HepG2 (cell line): ENCODE measurements at regions not wholly inside any gene's neighbourhood (a gene's known extent, or its start where the extent isn't known, plus 50 kb on each side); places are given as distances from the start of the nearest gene placed in this dataset.
"Not testable (repeated sequence)": the region's sequence is repeated elsewhere in the genome, so short reads cannot be mapped to it uniquely, and the experiment has no call there.

Source experiments
- ATAC-seq: fragments of 200-7000 bp; cut with Tn5 transposase; 3 replicates; pipeline ENCODE4 v1.9.1; 2020; ENCODE audit warnings: mild to moderate bottlenecking, moderate library complexity
- BruUV-seq: library from RNA; stranded (reverse); fragments of 400-500 nt; replicated peaks from 2 replicates; lab custom pipeline; 2021; lab: Mats Ljungman, UMichigan
- CTCF ChIA-PET: fragments of 300-600 bp; formaldehyde crosslinking; extraction: SDS; loops from one replicate; lab custom pipeline; 2021; ENCODE audit warnings: low total read pairs, inconsistent platforms, low intra/inter-chr PET ratio; lab: Yijun Ruan, JAX
- POLR2A ChIA-PET: fragments of 350-600 bp; sonication (Branson Sonifier 250); formaldehyde crosslinking; loops from one replicate; lab custom pipeline; 2020; ENCODE audit warnings: antibody characterized with exemption, inconsistent platforms; lab: Yijun Ruan, JAX
- DNase-seq: peaks from one replicate; pipeline ENCODE4 v3.0.0-alpha.2; 2015; ENCODE audit warnings: low spot score
- FAIRE-seq: peaks from 3 replicates; lab custom pipeline; 2011; peaks lifted over from hg19 to GRCh38; lab: Jason Lieb, UNC
- H2AFZ ChIP-seq: one replicate; pipeline ENCODE4 v1.6.1; 2011; ENCODE audit warnings: low read length, inconsistent platforms
- H3K27ac ChIP-seq: fragments of 300-600 bp; 3 replicates; pipeline ENCODE4 v1.8.0; 2011; ENCODE audit warnings: mixed run types, mild to moderate bottlenecking, mixed read lengths, low read length, inconsistent platforms; ENCODE audit not compliant: insufficient read depth; ENCODE audit errors: extremely low read length
- H3K27me3 ChIP-seq, 2 experiments: fragments of 200-600 bp in 1 of 2; 2 replicates in 1 of 2; 3 replicates in 1 of 2; pipeline versions ENCODE4 v1.6.0 to v1.8.0; 2011; ENCODE audit warnings: low read length in 2 of 2, mild to moderate bottlenecking in 2 of 2, moderate library complexity in 2 of 2, inconsistent platforms in 1 of 2; ENCODE audit not compliant: insufficient read depth in 2 of 2, control insufficient read depth in 1 of 2
- H3K36me3 ChIP-seq, 2 experiments: fragments of 200-600 bp in 1 of 2; replicated peaks in 1 of 2; 2 replicates in 1 of 2; 3 replicates in 1 of 2; pipeline versions ENCODE4 v1.5.1 to v1.8.0; 2011; ENCODE audit warnings: low read length in 2 of 2, inconsistent platforms in 1 of 2; ENCODE audit not compliant: insufficient read depth in 2 of 2, control insufficient read depth in 1 of 2
- H3K4me1 ChIP-seq: 2 replicates; pipeline ENCODE4 v1.5.1; 2012; ENCODE audit warnings: low read length, inconsistent platforms; ENCODE audit not compliant: insufficient read depth
- H3K4me2 ChIP-seq: 2 replicates; pipeline ENCODE4 v1.6.0; 2011; ENCODE audit warnings: low read depth, low read length, inconsistent platforms
- H3K4me3 ChIP-seq, 3 experiments: fragments of 200-600 bp in 1 of 3; sonication (generic), shearing (Covaris generic) in 1 of 3; replicated peaks in 1 of 3; 2 replicates each; pipeline ENCODE4 v1.5.1; 2011 to 2016; ENCODE audit warnings: low read length in 3 of 3, inconsistent platforms in 2 of 3, low read depth in 2 of 3, mild to moderate bottlenecking in 2 of 3, control low read depth in 1 of 3, mixed read lengths in 1 of 3; ENCODE audit not compliant: insufficient read depth in 1 of 3
- H3K79me2 ChIP-seq: one replicate; pipeline ENCODE4 v1.6.1; 2011; ENCODE audit warnings: low read length, inconsistent platforms; ENCODE audit not compliant: insufficient read depth
- H3K9ac ChIP-seq: 2 replicates; pipeline ENCODE4 v1.6.0; 2011; ENCODE audit warnings: mild to moderate bottlenecking, low read depth, low read length, inconsistent platforms; ENCODE audit not compliant: insufficient read depth
- H3K9me3 ChIP-seq: 2 replicates; pipeline ENCODE4 v1.5.1; 2012; ENCODE audit warnings: mild to moderate bottlenecking, low read length
- H4K20me1 ChIP-seq: 2 replicates; pipeline ENCODE4 v1.6.0; 2011; ENCODE audit warnings: inconsistent platforms, mild to moderate bottlenecking, low read length, moderate library complexity; ENCODE audit not compliant: insufficient read depth
- ADNP ChIP-seq: sonication (generic); formaldehyde crosslinking; IDR thresholded peaks from 2 replicates; pipeline ENCODE4 v1.4.0; 2020; ENCODE audit warnings: missing genetic modification reagents
- BRD4 ChIP-seq: sonication (generic); formaldehyde crosslinking; IDR thresholded peaks from 2 replicates; pipeline ENCODE4 v1.4.0; 2020; ENCODE audit warnings: missing genetic modification reagents
- CSRNP2 ChIP-seq: sonication (generic); formaldehyde crosslinking; conservative IDR thresholded peaks from 2 replicates; pipeline ENCODE4 v1.8.0; 2022; ENCODE audit warnings: low read depth, missing genetic modification reagents
- HMG20A ChIP-seq: IDR thresholded peaks from 2 replicates; pipeline ENCODE4 v1.6.1; 2016; ENCODE audit warnings: borderline replicate concordance
- JARID2 ChIP-seq: sonication (generic); formaldehyde crosslinking; IDR thresholded peaks from 2 replicates; pipeline ENCODE4 v1.8.1; 2023; ENCODE audit warnings: missing genetic modification reagents, inconsistent platforms; ENCODE audit not compliant: insufficient replicate concordance
- ZBED4 ChIP-seq: sonication (generic); formaldehyde crosslinking; IDR thresholded peaks from 2 replicates; pipeline ENCODE4 v1.4.0; 2020; ENCODE audit warnings: missing genetic modification reagents, borderline replicate concordance
- ZKSCAN5 ChIP-seq: sonication (generic); formaldehyde crosslinking; IDR thresholded peaks from 2 replicates; pipeline ENCODE4 v1.5.1; 2020; ENCODE audit warnings: mild to moderate bottlenecking, missing genetic modification reagents
- ZNF367 ChIP-seq: sonication (generic); formaldehyde crosslinking; IDR thresholded peaks from 2 replicates; pipeline ENCODE4 v1.4.0; 2020; ENCODE audit warnings: missing genetic modification reagents, borderline replicate concordance
- ZNF766 ChIP-seq: sonication (generic); formaldehyde crosslinking; IDR thresholded peaks from 2 replicates; pipeline ENCODE4 v1.5.0; 2020; ENCODE audit warnings: missing genetic modification reagents, borderline replicate concordance
- WGBS: methylation state at CpG from one replicate; pipeline ENCODE4 v1.1.6; 2017; ENCODE audit warnings: low lambda C conversion rate; 5-methylcytosine and 5-hydroxymethylcytosine counted together
- in situ Hi-C: cut with HindIII; loops from 2 replicates; pipeline ENCODE4 v1.10.0; 2017; ENCODE audit warnings: low pct_unique_long_range_greater_than_20kb; ENCODE audit not compliant: extremely low pct_ligation_motif_present
- intact Hi-C: fragments of 100-400 bp; cut with micrococcal nuclease; formaldehyde crosslinking; loops from one replicate; pipeline ENCODE4 v1.10.0; 2022; ENCODE audit not compliant: unreplicated experiment

- Histone ChIP-seq H3K27ac (no peak overlapping the region), H3K9ac (no peak overlapping the region), H2AFZ (no peak overlapping the region), H3K4me2 (no peak overlapping the region), H4K20me1 (no peaks in the 10 kb centered on the region), H3K9me3 (no peaks in the 10 kb centered on the region), H3K36me3 (no peaks in the 10 kb centered on the region), H3K27me3 (no peaks in the 10 kb centered on the region), H3K4me1 (no peaks in the 10 kb centered on the region), H3K4me3 (no peak overlapping the region), H3K79me2 (no peaks in the 10 kb centered on the region)
- DNase-seq (no peak), FAIRE-seq (no peak), ATAC-seq (no peak)
- intact Hi-C loops (no loop called here), in situ Hi-C loops (no loop called here)
- WGBS: 35% methylated on average over 3 of the region's 3 CpGs
- TF ChIP-seq HMG20A (CRISPR knock-in tag) (no peak), ZBED4 (CRISPR knock-in tag) (no peak), ZKSCAN5 (CRISPR knock-in tag) (no peak), BRD4 (no peak), CSRNP2 (no peak), JARID2 (CRISPR knock-in tag) (no peak), ZNF367 (CRISPR knock-in tag) (no peak), ADNP (CRISPR knock-in tag) (no peak), ZNF766 (CRISPR knock-in tag) (no peak)
- POLR2A ChIA-PET: no interaction called here
- BruUV-seq: no TSS peak
- CTCF ChIA-PET: no interaction called here
Measured at GRCh38 chr16:79985606-79986005, 385.1 kb upstream of the MAF start.

- H4K20me1 ChIP-seq, H2AFZ ChIP-seq, ATAC-seq, H3K36me3 ChIP-seq, H3K4me1 ChIP-seq, in situ Hi-C loops, BruUV-seq, DNase-seq, CTCF ChIA-PET, H3K27ac ChIP-seq, H3K4me2 ChIP-seq, intact Hi-C loops, H3K4me3 ChIP-seq, FAIRE-seq, POLR2A ChIA-PET, H3K9ac ChIP-seq, H3K79me2 ChIP-seq, H3K9me3 ChIP-seq, H3K27me3 ChIP-seq: not testable (repeated sequence)
- 84% methylated on average over 6 of the region's 6 CpGs for WGBS
Measured at GRCh38 chr16:79984149-79984548, 383.6 kb upstream of the MAF start.
